IMR-90 (cell line): ENCODE measurements at regions not wholly inside any gene's neighbourhood (a gene's known extent, or its start where the extent isn't known, plus 50 kb on each side); places are given as distances from the start of the nearest gene placed in this dataset.

Experiments
- ATAC-seq: fragments of 200-7000 bp; cut with Tn5 transposase; 2 replicates; pipeline ENCODE4 v1.9.1; 2020; ENCODE audit warnings: low read depth, mild to moderate bottlenecking, moderate library complexity
- BruUV-seq: library from RNA; stranded (reverse); fragments of 400-500 nt; replicated peaks from 2 replicates; lab custom pipeline; 2021; lab: Mats Ljungman, UMichigan
- CTCF ChIA-PET: fragments of 300-600 bp; formaldehyde crosslinking; extraction: SDS; loops from one replicate; lab custom pipeline; 2021; ENCODE audit warnings: antibody characterized with exemption; lab: Yijun Ruan, JAX
- POLR2A ChIA-PET: fragments of 300-600 bp; sonication (Branson Sonifier 250); formaldehyde crosslinking; loops from one replicate; lab custom pipeline; 2022; ENCODE audit warnings: antibody characterized with exemption; ENCODE audit not compliant: unreplicated experiment; lab: Charles Lee
- DNase-seq: peaks from one replicate; pipeline ENCODE4 v3.0.0; 2013
- H2AFZ ChIP-seq: replicated peaks from 2 replicates; pipeline ENCODE3; 2013; ENCODE audit warnings: low read length, mild to moderate bottlenecking; ENCODE audit not compliant: poor library complexity
- H2AK5ac ChIP-seq: 2 replicates; pipeline ENCODE4 v1.6.1; 2013; ENCODE audit warnings: low read depth, low read length, inconsistent platforms
- H2AK9ac ChIP-seq: replicated peaks from 2 replicates; pipeline ENCODE3; 2013; ENCODE audit warnings: mild to moderate bottlenecking, low read depth, low read length, moderate library complexity; ENCODE audit not compliant: poor library complexity
- H2BK120ac ChIP-seq: 2 replicates; pipeline ENCODE4 v1.6.1; 2013; ENCODE audit warnings: low read depth, low read length, inconsistent platforms
- H2BK15ac ChIP-seq: 3 replicates; pipeline ENCODE4 v1.6.1; 2013; ENCODE audit warnings: low read depth, low read length, inconsistent platforms
- H2BK20ac ChIP-seq: 2 replicates; pipeline ENCODE4 v1.6.1; 2013; ENCODE audit warnings: low read depth, mild to moderate bottlenecking, inconsistent platforms, low read length, moderate library complexity
- H2BK5ac ChIP-seq: 2 replicates; pipeline ENCODE4 v1.6.1; 2013; ENCODE audit warnings: mild to moderate bottlenecking, low read depth, low read length, inconsistent platforms; ENCODE audit not compliant: poor library complexity, severe bottlenecking
- H3K14ac ChIP-seq: replicated peaks from 2 replicates; pipeline ENCODE4 v1.6.1; 2013; ENCODE audit warnings: low read depth, low read length, inconsistent platforms
- H3K18ac ChIP-seq: 2 replicates; pipeline ENCODE4 v1.6.1; 2013; ENCODE audit warnings: low read depth, low read length, control low read depth
- H3K23ac ChIP-seq: 2 replicates; pipeline ENCODE4 v1.6.1; 2013; ENCODE audit warnings: low read depth, low read length, inconsistent platforms
- H3K27ac ChIP-seq: 2 replicates; pipeline ENCODE4 v1.5.1; 2013; ENCODE audit warnings: mild to moderate bottlenecking, control low read depth, low read length; ENCODE audit not compliant: insufficient read depth
- H3K27me3 ChIP-seq: 2 replicates; pipeline ENCODE4 v1.6.1; 2013; ENCODE audit warnings: low read length; ENCODE audit not compliant: control insufficient read depth, insufficient read depth
- H3K36me3 ChIP-seq: 2 replicates; pipeline ENCODE4 v1.6.1; 2013; ENCODE audit warnings: low read length, mixed read lengths; ENCODE audit not compliant: control insufficient read depth, insufficient read depth
- H3K4ac ChIP-seq: 2 replicates; pipeline ENCODE4 v1.6.1; 2013; ENCODE audit warnings: low read depth, low read length, inconsistent platforms
- H3K4me1 ChIP-seq: 2 replicates; pipeline ENCODE4 v1.6.1; 2013; ENCODE audit warnings: low read length, mixed read lengths; ENCODE audit not compliant: control insufficient read depth, insufficient read depth
- H3K4me2 ChIP-seq: 2 replicates; pipeline ENCODE4 v1.6.1; 2013; ENCODE audit warnings: low read depth, mild to moderate bottlenecking, control low read depth, low read length, moderate library complexity
- H3K4me3 ChIP-seq: 2 replicates; pipeline ENCODE4 v1.5.1; 2013; ENCODE audit warnings: low read depth, mild to moderate bottlenecking, control low read depth, low read length, moderate library complexity; ENCODE audit not compliant: insufficient read depth
- H3K56ac ChIP-seq: 2 replicates; pipeline ENCODE4 v1.6.1; 2013; ENCODE audit warnings: low read length, inconsistent platforms; ENCODE audit not compliant: insufficient read depth; ENCODE audit errors: extremely low read depth
- H3K79me1 ChIP-seq, 2 experiments: 2 replicates each; pipeline ENCODE4 v1.6.1; 2013; ENCODE audit warnings: low read length in 2 of 2, inconsistent platforms in 1 of 2, low read depth in 1 of 2
- H3K9ac ChIP-seq: 2 replicates; pipeline ENCODE4 v1.6.1; 2013; ENCODE audit warnings: low read depth, low read length, control low read depth
- H3K9me1 ChIP-seq: 2 replicates; pipeline ENCODE4 v1.6.1; 2013; ENCODE audit warnings: low read length, inconsistent platforms; ENCODE audit not compliant: insufficient read depth
- H3K9me3 ChIP-seq: 2 replicates; pipeline ENCODE4 v1.6.1; 2013; ENCODE audit warnings: low read length; ENCODE audit not compliant: control insufficient read depth, insufficient read depth
- H4K20me1 ChIP-seq: 2 replicates; pipeline ENCODE4 v1.6.1; 2013; ENCODE audit warnings: low read length, inconsistent platforms; ENCODE audit not compliant: insufficient read depth
- H4K5ac ChIP-seq: 2 replicates; pipeline ENCODE4 v1.6.1; 2013; ENCODE audit warnings: mild to moderate bottlenecking, low read depth, low read length, control low read depth
- H4K8ac ChIP-seq, 2 experiments: 2 replicates each; pipeline ENCODE4 v1.6.1; 2013; ENCODE audit warnings: low read depth in 2 of 2, low read length in 2 of 2, control low read depth in 1 of 2, inconsistent platforms in 1 of 2
- H4K91ac ChIP-seq: 2 replicates; pipeline ENCODE4 v1.6.1; 2013; ENCODE audit warnings: low read depth, low read length, inconsistent platforms; ENCODE audit not compliant: insufficient read depth
- MAFK ChIP-seq: IDR thresholded peaks from 2 replicates; pipeline ENCODE4 v1.6.1; 2012; ENCODE audit warnings: low read depth, low read length, improper control_type of control experiment
- NFE2L2 ChIP-seq: fragments of 150-350 bp; IDR thresholded peaks from 2 replicates; pipeline ENCODE4 v1.6.1; 2016; ENCODE audit warnings: low read depth, mild to moderate bottlenecking, low read length
- WGBS, 2 experiments: methylation state at CpG; one replicate each; pipeline versions ENCODE4 v1.1.5 to v1.1.7; 2013; ENCODE audit warnings: missing lambda C conversion rate in 2 of 2; ENCODE audit not compliant: insufficient read length in 1 of 2; ENCODE audit errors: extremely low coverage in 2 of 2; 5-methylcytosine and 5-hydroxymethylcytosine counted together
- dilution Hi-C: fragments of 300-500 bp; cut with HindIII; formaldehyde crosslinking; loops from one replicate; pipeline ENCODE4 v1.14.3; 2018; ENCODE audit warnings: low sequenced_read_pairs; ENCODE audit not compliant: unreplicated experiment
- in situ Hi-C: fragments of 300-500 bp; cut with MboI; formaldehyde crosslinking; loops from 3 replicates; pipeline ENCODE4 v1.14.3; 2019; ENCODE audit warnings: low sequenced_read_pairs, inconsistent platforms, mixed read lengths
- intact Hi-C: fragments of 100-400 bp; cut with micrococcal nuclease; formaldehyde crosslinking; loops from 2 replicates; pipeline ENCODE4 v1.10.0; 2022

- H2AK9ac ChIP-seq = no peak overlapping the region
- in situ Hi-C loops (loop anchor here (5.0 to 25.0 kb wide), 4 partner anchors 48 to 1150 kb away; partner anchors contain the start of genes PPHLN1, PRICKLE1 and ZCRB1), dilution Hi-C loops (no loop called here), intact Hi-C loops (loop anchor here (1.0 to 5.0 kb wide), 2 partner anchors 717 to 1156 kb away; no protein-coding TSS in a partner anchor)
- H2BK5ac ChIP-seq = peak overlapping the region; percentile 99
- H3K4ac ChIP-seq = peak overlapping the region; percentile 61; the same call in 1 of the 2 replicates
- H2AK5ac ChIP-seq = 0 out of 2 replicates have a peak overlapping the region, but pooled peaks have one; percentile 44
- WGBS, 2 experiments = no CpG with 5 or more reads among the region's 2 CpGs
- TSS peak; percentile 96 for BruUV-seq
- no peaks in the 10 kb centered on the region for H3K36me3 ChIP-seq
- H3K9me1 ChIP-seq = peaks cover 4% of the 10 kb centered on the region
- H4K20me1 ChIP-seq = no peaks in the 10 kb centered on the region
- H3K18ac ChIP-seq = peak overlapping the region; percentile 95; the same call in 1 of the 2 replicates
- no peak overlapping the region for H3K4me2 ChIP-seq
- H2BK15ac ChIP-seq = peak overlapping the region; percentile 55; the same call in 1 of the 3 replicates
- H2AFZ ChIP-seq = no peak overlapping the region
- peak overlapping the region; percentile 22; the same call in 1 of the 2 replicates for H3K23ac ChIP-seq
- peak overlapping the region; percentile 75; the same call in 1 of the 2 replicates for H3K14ac ChIP-seq
- H4K5ac ChIP-seq = peak overlapping the region; percentile 83; the same call in 1 of the 2 replicates
- no peak overlapping the region for H3K27ac ChIP-seq
- CTCF ChIA-PET = no interaction called here
- no peak overlapping the region for H3K4me3 ChIP-seq
- peak overlapping the region; percentile 76; the same call in 1 of the 2 replicates for H4K91ac ChIP-seq
- ATAC-seq (no peak), DNase-seq (no peak)
- peaks cover 16% of the 10 kb centered on the region for H3K4me1 ChIP-seq
- H4K8ac ChIP-seq = peak overlapping the region; percentile 39 to 87; a peak in 3 of 4 replicates
- 0 out of 2 replicates have a peak overlapping the region, but pooled peaks have one; percentile 27 for H3K56ac ChIP-seq
- H2BK120ac ChIP-seq = peak overlapping the region; percentile 88
- POLR2A ChIA-PET = no interaction called here
- H2BK20ac ChIP-seq = peak overlapping the region; percentile 91
- peak overlapping the region; percentile 27; the same call in 1 of the 2 replicates for H3K9ac ChIP-seq
- no peaks in the 10 kb centered on the region for H3K27me3 ChIP-seq
- no peaks in the 10 kb centered on the region for H3K9me3 ChIP-seq
- TF ChIP-seq MAFK (peak; percentile 82), NFE2L2 (no peak)
- H3K79me1 ChIP-seq = no peaks in the 10 kb centered on the region
These were observed 267.4 kb downstream of the ADAMTS20 start for GRCh38 chr12:43284486-43285158.
